Lower leg skin (tissue), 3 donors: ENCODE measurements at regions not wholly inside any gene's neighbourhood (a gene's known extent, or its start where the extent isn't known, plus 50 kb on each side); places are given as distances from the start of the nearest gene placed in this dataset.

Source experiments
- CTCF ChIP-seq, 3 donors: fragments of 450-650 bp; IDR thresholded peaks; one replicate each; pipeline ENCODE4 v1.5.1; 2016; ENCODE audit warnings: antibody characterized with exemption in 3 of 3, mild to moderate bottlenecking in 3 of 3, moderate library complexity in 2 of 3
- POLR2A ChIP-seq, 2 donors: fragments of 450-650 bp; IDR thresholded peaks; one replicate each; pipeline ENCODE4 v1.6.1; 2016 to 2017; ENCODE audit warnings: antibody characterized with exemption in 2 of 2, mild to moderate bottlenecking in 1 of 2, moderate library complexity in 1 of 2

GRCh38 chr10:59464483-59464882, 102.1 kb upstream of the FAM13C start:
- no peak for TF ChIP-seq CTCF (IDR thresholded peaks at IDR 0.05)
- no peak for TF ChIP-seq POLR2A (IDR thresholded peaks at IDR 0.05)
